ENCODE measurements at regions not wholly inside any gene's neighbourhood (a gene's known extent, or its start where the extent isn't known, plus 50 kb on each side); places are given as distances from the start of the nearest gene placed in this dataset.

DNA sequence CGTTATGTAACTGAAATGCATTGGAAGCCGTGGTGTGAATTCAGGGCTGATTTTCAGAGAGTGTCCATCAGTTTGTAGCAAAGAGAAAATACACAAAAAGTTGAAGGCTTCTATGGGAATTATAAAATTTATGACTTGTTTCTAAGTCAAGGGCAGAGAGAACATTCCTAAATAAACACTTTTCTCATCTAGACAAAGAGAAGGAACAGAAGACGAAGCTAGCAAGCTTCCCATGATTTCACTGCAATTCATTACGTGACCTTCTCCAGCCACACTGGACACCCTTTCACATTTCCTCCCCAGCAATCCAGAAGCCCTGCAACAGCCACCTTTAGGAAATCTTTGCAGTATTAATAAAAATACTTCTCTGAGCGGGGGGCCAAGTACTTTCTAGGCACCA, 67.8 kb downstream of the TMEM100 start:
- TF ChIP-seq ZNF214 (tag by site-specific recombination; IDR thresholded peaks at IDR 0.05; ENCODE audit: borderline replicate concordance) (no peak), ZNF48 (tag by site-specific recombination; IDR thresholded peaks at IDR 0.05) (no peak), SP2 (tag by site-specific recombination; IDR thresholded peaks at IDR 0.05) (no peak), ZNF132 (tag by site-specific recombination; IDR thresholded peaks at IDR 0.05; ENCODE audit: borderline replicate concordance) (no peak), ZNF777 (tag by site-specific recombination; IDR thresholded peaks at IDR 0.05; ENCODE audit: borderline replicate concordance) (no peak), ZNF555 (tag by site-specific recombination; conservative IDR thresholded peaks at IDR 0.05) (no peak), ZNF747 (tag by site-specific recombination; IDR thresholded peaks at IDR 0.05) (no peak), ZNF133 (tag by site-specific recombination; IDR thresholded peaks at IDR 0.05) (no peak)
- TF ChIP-seq, protein P1, sequence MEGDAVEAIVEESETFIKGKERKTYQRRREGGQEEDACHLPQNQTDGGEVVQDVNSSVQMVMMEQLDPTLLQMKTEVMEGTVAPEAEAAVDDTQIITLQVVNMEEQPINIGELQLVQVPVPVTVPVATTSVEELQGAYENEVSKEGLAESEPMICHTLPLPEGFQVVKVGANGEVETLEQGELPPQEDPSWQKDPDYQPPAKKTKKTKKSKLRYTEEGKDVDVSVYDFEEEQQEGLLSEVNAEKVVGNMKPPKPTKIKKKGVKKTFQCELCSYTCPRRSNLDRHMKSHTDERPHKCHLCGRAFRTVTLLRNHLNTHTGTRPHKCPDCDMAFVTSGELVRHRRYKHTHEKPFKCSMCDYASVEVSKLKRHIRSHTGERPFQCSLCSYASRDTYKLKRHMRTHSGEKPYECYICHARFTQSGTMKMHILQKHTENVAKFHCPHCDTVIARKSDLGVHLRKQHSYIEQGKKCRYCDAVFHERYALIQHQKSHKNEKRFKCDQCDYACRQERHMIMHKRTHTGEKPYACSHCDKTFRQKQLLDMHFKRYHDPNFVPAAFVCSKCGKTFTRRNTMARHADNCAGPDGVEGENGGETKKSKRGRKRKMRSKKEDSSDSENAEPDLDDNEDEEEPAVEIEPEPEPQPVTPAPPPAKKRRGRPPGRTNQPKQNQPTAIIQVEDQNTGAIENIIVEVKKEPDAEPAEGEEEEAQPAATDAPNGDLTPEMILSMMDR (tag by site-specific recombination; IDR thresholded peaks at IDR 0.05) = no peak
- TF ChIP-seq, protein P2, sequence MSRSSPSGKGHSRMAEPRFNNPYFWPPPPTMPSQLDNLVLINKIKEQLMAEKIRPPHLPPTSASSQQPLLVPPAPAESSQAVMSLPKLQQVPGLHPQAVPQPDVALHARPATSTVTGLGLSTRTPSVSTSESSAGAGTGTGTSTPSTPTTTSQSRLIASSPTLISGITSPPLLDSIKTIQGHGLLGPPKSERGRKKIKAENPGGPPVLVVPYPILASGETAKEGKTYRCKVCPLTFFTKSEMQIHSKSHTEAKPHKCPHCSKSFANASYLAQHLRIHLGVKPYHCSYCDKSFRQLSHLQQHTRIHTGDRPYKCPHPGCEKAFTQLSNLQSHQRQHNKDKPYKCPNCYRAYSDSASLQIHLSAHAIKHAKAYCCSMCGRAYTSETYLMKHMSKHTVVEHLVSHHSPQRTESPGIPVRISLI (tag by site-specific recombination; IDR thresholded peaks at IDR 0.05) = no peak
- TF ChIP-seq, protein P3, sequence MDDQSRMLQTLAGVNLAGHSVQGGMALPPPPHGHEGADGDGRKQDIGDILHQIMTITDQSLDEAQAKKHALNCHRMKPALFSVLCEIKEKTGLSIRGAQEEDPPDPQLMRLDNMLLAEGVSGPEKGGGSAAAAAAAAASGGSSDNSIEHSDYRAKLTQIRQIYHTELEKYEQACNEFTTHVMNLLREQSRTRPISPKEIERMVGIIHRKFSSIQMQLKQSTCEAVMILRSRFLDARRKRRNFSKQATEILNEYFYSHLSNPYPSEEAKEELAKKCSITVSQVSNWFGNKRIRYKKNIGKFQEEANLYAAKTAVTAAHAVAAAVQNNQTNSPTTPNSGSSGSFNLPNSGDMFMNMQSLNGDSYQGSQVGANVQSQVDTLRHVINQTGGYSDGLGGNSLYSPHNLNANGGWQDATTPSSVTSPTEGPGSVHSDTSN (CRISPR knock-in tag; IDR thresholded peaks at IDR 0.05) = no peak
- TF ChIP-seq, protein P4, sequence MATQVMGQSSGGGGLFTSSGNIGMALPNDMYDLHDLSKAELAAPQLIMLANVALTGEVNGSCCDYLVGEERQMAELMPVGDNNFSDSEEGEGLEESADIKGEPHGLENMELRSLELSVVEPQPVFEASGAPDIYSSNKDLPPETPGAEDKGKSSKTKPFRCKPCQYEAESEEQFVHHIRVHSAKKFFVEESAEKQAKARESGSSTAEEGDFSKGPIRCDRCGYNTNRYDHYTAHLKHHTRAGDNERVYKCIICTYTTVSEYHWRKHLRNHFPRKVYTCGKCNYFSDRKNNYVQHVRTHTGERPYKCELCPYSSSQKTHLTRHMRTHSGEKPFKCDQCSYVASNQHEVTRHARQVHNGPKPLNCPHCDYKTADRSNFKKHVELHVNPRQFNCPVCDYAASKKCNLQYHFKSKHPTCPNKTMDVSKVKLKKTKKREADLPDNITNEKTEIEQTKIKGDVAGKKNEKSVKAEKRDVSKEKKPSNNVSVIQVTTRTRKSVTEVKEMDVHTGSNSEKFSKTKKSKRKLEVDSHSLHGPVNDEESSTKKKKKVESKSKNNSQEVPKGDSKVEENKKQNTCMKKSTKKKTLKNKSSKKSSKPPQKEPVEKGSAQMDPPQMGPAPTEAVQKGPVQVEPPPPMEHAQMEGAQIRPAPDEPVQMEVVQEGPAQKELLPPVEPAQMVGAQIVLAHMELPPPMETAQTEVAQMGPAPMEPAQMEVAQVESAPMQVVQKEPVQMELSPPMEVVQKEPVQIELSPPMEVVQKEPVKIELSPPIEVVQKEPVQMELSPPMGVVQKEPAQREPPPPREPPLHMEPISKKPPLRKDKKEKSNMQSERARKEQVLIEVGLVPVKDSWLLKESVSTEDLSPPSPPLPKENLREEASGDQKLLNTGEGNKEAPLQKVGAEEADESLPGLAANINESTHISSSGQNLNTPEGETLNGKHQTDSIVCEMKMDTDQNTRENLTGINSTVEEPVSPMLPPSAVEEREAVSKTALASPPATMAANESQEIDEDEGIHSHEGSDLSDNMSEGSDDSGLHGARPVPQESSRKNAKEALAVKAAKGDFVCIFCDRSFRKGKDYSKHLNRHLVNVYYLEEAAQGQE (tag by site-specific recombination; IDR thresholded peaks at IDR 0.05) = no peak
- TF ChIP-seq, protein P5, sequence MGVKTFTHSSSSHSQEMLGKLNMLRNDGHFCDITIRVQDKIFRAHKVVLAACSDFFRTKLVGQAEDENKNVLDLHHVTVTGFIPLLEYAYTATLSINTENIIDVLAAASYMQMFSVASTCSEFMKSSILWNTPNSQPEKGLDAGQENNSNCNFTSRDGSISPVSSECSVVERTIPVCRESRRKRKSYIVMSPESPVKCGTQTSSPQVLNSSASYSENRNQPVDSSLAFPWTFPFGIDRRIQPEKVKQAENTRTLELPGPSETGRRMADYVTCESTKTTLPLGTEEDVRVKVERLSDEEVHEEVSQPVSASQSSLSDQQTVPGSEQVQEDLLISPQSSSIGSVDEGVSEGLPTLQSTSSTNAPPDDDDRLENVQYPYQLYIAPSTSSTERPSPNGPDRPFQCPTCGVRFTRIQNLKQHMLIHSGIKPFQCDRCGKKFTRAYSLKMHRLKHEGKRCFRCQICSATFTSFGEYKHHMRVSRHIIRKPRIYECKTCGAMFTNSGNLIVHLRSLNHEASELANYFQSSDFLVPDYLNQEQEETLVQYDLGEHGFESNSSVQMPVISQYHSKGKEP (tag by site-specific recombination; IDR thresholded peaks at IDR 0.05) = no peak
- TF ChIP-seq, protein P6, sequence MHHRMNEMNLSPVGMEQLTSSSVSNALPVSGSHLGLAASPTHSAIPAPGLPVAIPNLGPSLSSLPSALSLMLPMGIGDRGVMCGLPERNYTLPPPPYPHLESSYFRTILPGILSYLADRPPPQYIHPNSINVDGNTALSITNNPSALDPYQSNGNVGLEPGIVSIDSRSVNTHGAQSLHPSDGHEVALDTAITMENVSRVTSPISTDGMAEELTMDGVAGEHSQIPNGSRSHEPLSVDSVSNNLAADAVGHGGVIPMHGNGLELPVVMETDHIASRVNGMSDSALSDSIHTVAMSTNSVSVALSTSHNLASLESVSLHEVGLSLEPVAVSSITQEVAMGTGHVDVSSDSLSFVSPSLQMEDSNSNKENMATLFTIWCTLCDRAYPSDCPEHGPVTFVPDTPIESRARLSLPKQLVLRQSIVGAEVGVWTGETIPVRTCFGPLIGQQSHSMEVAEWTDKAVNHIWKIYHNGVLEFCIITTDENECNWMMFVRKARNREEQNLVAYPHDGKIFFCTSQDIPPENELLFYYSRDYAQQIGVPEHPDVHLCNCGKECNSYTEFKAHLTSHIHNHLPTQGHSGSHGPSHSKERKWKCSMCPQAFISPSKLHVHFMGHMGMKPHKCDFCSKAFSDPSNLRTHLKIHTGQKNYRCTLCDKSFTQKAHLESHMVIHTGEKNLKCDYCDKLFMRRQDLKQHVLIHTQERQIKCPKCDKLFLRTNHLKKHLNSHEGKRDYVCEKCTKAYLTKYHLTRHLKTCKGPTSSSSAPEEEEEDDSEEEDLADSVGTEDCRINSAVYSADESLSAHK (tag by site-specific recombination; IDR thresholded peaks at IDR 0.05) = no peak

Data from HEK293 (cell line).